B cell (primary cell): ENCODE measurements at regions not wholly inside any gene's neighbourhood (a gene's known extent, or its start where the extent isn't known, plus 50 kb on each side); places are given as distances from the start of the nearest gene placed in this dataset.

Experiments
- ATAC-seq: fragments of 200-7000 bp; cut with Tn5 transposase; one replicate; pipeline ENCODE4 v1.10.0; 2021; ENCODE audit warnings: low read depth, mild to moderate bottlenecking, moderate number of reproducible peaks, moderate library complexity
- CTCF ChIA-PET: fragments of 350-600 bp; sonication (Branson Sonifier 250); formaldehyde crosslinking; loops from one replicate; lab custom pipeline; 2021; ENCODE audit warnings: antibody characterized with exemption, inconsistent platforms; lab: Charles Lee
- POLR2A ChIA-PET: fragments of 350-600 bp; sonication (Branson Sonifier 250); formaldehyde crosslinking; loops from one replicate; lab custom pipeline; 2021; ENCODE audit warnings: antibody characterized with exemption; lab: Charles Lee
- DNase-seq: peaks from one replicate; pipeline ENCODE4 v3.0.0; 2013
- H2AFZ ChIP-seq: 2 replicates; pipeline ENCODE4 v1.6.1; 2012; ENCODE audit warnings: mild to moderate bottlenecking, low read depth, low read length; ENCODE audit not compliant: insufficient read depth, poor library complexity, severe bottlenecking
- H3K27ac ChIP-seq, 2 donors: 1 replicate in 1 of 2; 2 replicates in 1 of 2; pipeline ENCODE4 v1.5.1; 2012 to 2013; ENCODE audit warnings: low read length in 2 of 2, mild to moderate bottlenecking in 2 of 2, moderate library complexity in 1 of 2
- H3K27me3 ChIP-seq, 4 experiments: fragments of 200-600 bp in 1 of 4; sonication (generic) in 1 of 4; replicated peaks in 1 of 4; 1 replicate in 2 of 4; 2 replicates in 2 of 4; pipeline versions ENCODE4 v1.6.1 to v1.7.0; 2013 to 2016; ENCODE audit warnings: low read length in 3 of 4, mild to moderate bottlenecking in 2 of 4, mixed read lengths in 1 of 4, moderate library complexity in 1 of 4; ENCODE audit not compliant: insufficient read depth in 4 of 4, control insufficient read depth in 3 of 4; ENCODE audit errors: control extremely low read depth in 1 of 4
- H3K36me3 ChIP-seq, 2 experiments: replicated peaks in 1 of 2; 1 replicate in 1 of 2; 2 replicates in 1 of 2; pipeline versions ENCODE4 v1.6.1 to v1.7.1; 2013; ENCODE audit warnings: low read length in 1 of 2; ENCODE audit not compliant: insufficient read depth in 2 of 2, control insufficient read depth in 1 of 2; ENCODE audit errors: control extremely low read depth in 1 of 2, extremely low read depth in 1 of 2
- H3K4me1 ChIP-seq, 2 donors: fragments of 200-600 bp in 1 of 2; sonication (generic) in 1 of 2; 1 replicate in 1 of 2; 2 replicates in 1 of 2; pipeline versions ENCODE4 v1.5.1 to v1.6.1; 2013 to 2017; ENCODE audit warnings: low read length in 2 of 2; ENCODE audit not compliant: control insufficient read depth in 2 of 2, insufficient read depth in 2 of 2
- H3K4me2 ChIP-seq: replicated peaks from 2 replicates; pipeline ENCODE3; 2012; ENCODE audit warnings: mild to moderate bottlenecking, low read depth, low read length; ENCODE audit not compliant: poor library complexity, severe bottlenecking
- H3K4me3 ChIP-seq, 5 experiments: fragments of 200-600 bp in 1 of 5; sonication (generic) in 1 of 5; 1 replicate in 3 of 5; 2 replicates in 2 of 5; pipeline versions ENCODE4 v1.5.1 to v1.7.0; 2011 to 2016; ENCODE audit warnings: low read length in 4 of 5, mild to moderate bottlenecking in 4 of 5, low read depth in 2 of 5, control low read depth in 1 of 5, moderate library complexity in 1 of 5; ENCODE audit not compliant: insufficient read depth in 1 of 5; ENCODE audit errors: control extremely low read depth in 1 of 5, extremely low read depth in 1 of 5
- H3K79me2 ChIP-seq: fragments of 200-600 bp; sonication (generic); one replicate; pipeline ENCODE4 v1.6.0; 2016; ENCODE audit warnings: low read length; ENCODE audit not compliant: control insufficient read depth, insufficient read depth
- H3K9ac ChIP-seq: fragments of 200-600 bp; sonication (generic); 2 replicates; pipeline ENCODE4 v1.6.1; 2017; ENCODE audit warnings: mild to moderate bottlenecking, low read length, moderate library complexity
- H3K9me3 ChIP-seq, 3 donors: one replicate each; pipeline versions ENCODE4 v1.6.1 to v1.7.1; 2013; ENCODE audit warnings: low read length in 2 of 3; ENCODE audit not compliant: control insufficient read depth in 2 of 3, insufficient read depth in 1 of 3; ENCODE audit errors: control extremely low read depth in 1 of 3
- H4K20me1 ChIP-seq: 2 replicates; pipeline ENCODE4 v1.6.0; 2012; ENCODE audit warnings: mild to moderate bottlenecking, low read length; ENCODE audit not compliant: insufficient read depth, control insufficient read depth, poor library complexity, severe bottlenecking
- H3K27ac Mint-ChIP-seq: one replicate; pipeline ENCODE4 v1.8.0; 2021; ENCODE audit warnings: mixed read lengths
- H3K27me3 Mint-ChIP-seq: one replicate; pipeline ENCODE4 v1.8.0; 2021; ENCODE audit warnings: mixed read lengths
- H3K4me1 Mint-ChIP-seq: one replicate; pipeline ENCODE4 v1.8.0; 2021; ENCODE audit warnings: mixed read lengths
- H3K4me3 Mint-ChIP-seq: one replicate; pipeline ENCODE4 v1.8.0; 2021; ENCODE audit warnings: mixed read lengths
- H3K9me3 Mint-ChIP-seq: one replicate; pipeline ENCODE4 v1.8.0; 2022; ENCODE audit warnings: mixed read lengths; ENCODE audit not compliant: insufficient read depth
- EZH2 ChIP-seq: IDR thresholded peaks from 2 replicates; pipeline ENCODE4 v1.6.1; 2012; ENCODE audit warnings: borderline replicate concordance, low read depth, mild to moderate bottlenecking, moderate library complexity, low read length; ENCODE audit not compliant: insufficient read depth, poor library complexity, severe bottlenecking
- WGBS: methylation state at CpG from one replicate; pipeline ENCODE4 v1.1.5; 2013; ENCODE audit warnings: missing lambda C conversion rate; ENCODE audit not compliant: insufficient coverage; 5-methylcytosine and 5-hydroxymethylcytosine counted together
- intact Hi-C: fragments of 100-400 bp; cut with micrococcal nuclease; formaldehyde crosslinking; loops from one replicate; pipeline ENCODE4 v1.10.0; 2022
- TF ChIP-seq, protein P1 (sequence below): fragments of 200-600 bp; IDR thresholded peaks from one replicate; pipeline ENCODE4 v1.8.0; 2022; ENCODE audit warnings: antibody characterized with exemption, mild to moderate bottlenecking

DNA sequence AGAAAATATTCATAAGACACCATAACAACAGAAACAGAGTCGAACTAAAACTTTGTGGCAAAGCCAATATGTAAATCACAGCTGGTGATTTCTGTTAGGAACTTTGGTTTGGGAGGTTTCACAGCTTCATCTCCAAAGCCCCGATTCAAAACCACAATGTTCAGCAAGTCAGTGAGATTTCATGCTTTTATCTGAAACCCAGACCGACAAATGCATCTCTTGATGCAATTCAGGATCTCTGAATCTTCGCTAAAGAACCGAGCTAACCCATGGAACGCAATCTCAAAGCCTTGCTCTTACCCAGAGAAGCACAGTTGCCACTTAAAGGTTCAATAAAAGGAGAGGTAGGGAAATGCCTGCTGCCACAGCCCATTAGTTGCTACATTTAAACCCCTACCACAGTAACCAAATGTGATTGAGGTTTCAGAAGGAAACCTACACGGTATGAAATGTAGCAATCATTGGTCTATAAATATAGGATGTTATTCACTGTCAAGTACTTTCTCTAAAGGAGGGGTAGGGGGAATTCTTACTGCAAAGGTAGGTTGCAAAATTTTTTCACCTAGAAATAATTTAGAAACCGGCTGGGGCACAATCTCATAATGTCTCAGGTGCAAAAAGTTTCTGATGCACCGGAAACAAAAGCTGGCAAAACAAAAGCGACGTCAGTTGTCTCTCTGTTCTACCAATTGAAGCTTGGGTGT is 381.0 kb upstream of the ARID1B start:
- peak; percentile 56 for DNase-seq

More for the DNA sequence above, 381.0 kb upstream of the ARID1B start:
- Histone ChIP-seq H3K4me3 (peak overlapping the region in 3 of 5 experiments; percentile 18 to 45 (median 32)), H3K4me1 (peaks cover 73 to 74% of the 10 kb centered on the region in 2 donors), H2AFZ (peak overlapping the region; percentile 59), H3K9me3 (no peaks in the 10 kb centered on the region), H3K4me2 (peak overlapping the region; percentile 65), H3K9ac (peak overlapping the region; percentile 59), H3K27ac (peak overlapping the region; percentile 76 to 77), H3K27me3 (no peaks in the 10 kb centered on the region), H3K79me2 (no peaks in the 10 kb centered on the region), H3K36me3 (no peaks in the 10 kb centered on the region), H4K20me1 (no peaks in the 10 kb centered on the region)
- Mint-ChIP-seq H3K27ac (peak overlapping the region; percentile 91), H3K9me3 (no peaks in the 10 kb centered on the region), H3K4me3 (peak overlapping the region; percentile 66), H3K27me3 (peaks cover 9% of the 10 kb centered on the region), H3K4me1 (peaks cover 72% of the 10 kb centered on the region)
- ChIA-PET CTCF (interaction anchor here (1.8 kb wide), 1 partner anchor 9 kb away, joined by 5 read pairs; no protein-coding TSS in a partner anchor), POLR2A (interaction anchor here (0.7 to 2.4 kb wide), 4 partner anchors 108 to 415 kb away, joined by 3 to 22 read pairs (median 6); no protein-coding TSS in a partner anchor)
- ATAC-seq, result peak; percentile 60
- intact Hi-C loops, result loop anchor here (2.0 to 5.0 kb wide), 3 partner anchors 119 to 625 kb away; no protein-coding TSS in a partner anchor
- WGBS, result 17% methylated on average over 6 of the region's 11 CpGs
- TF ChIP-seq EZH2, result no peak
- TF ChIP-seq, protein P1, sequence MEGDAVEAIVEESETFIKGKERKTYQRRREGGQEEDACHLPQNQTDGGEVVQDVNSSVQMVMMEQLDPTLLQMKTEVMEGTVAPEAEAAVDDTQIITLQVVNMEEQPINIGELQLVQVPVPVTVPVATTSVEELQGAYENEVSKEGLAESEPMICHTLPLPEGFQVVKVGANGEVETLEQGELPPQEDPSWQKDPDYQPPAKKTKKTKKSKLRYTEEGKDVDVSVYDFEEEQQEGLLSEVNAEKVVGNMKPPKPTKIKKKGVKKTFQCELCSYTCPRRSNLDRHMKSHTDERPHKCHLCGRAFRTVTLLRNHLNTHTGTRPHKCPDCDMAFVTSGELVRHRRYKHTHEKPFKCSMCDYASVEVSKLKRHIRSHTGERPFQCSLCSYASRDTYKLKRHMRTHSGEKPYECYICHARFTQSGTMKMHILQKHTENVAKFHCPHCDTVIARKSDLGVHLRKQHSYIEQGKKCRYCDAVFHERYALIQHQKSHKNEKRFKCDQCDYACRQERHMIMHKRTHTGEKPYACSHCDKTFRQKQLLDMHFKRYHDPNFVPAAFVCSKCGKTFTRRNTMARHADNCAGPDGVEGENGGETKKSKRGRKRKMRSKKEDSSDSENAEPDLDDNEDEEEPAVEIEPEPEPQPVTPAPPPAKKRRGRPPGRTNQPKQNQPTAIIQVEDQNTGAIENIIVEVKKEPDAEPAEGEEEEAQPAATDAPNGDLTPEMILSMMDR, result no peak
